ENCODE measurements at regions not wholly inside any gene's neighbourhood (a gene's known extent, or its start where the extent isn't known, plus 50 kb on each side); places are given as distances from the start of the nearest gene placed in this dataset.
"Not testable (repeated sequence)": the region's sequence is repeated elsewhere in the genome, so short reads cannot be mapped to it uniquely, and the experiment has no call there.

DNA sequence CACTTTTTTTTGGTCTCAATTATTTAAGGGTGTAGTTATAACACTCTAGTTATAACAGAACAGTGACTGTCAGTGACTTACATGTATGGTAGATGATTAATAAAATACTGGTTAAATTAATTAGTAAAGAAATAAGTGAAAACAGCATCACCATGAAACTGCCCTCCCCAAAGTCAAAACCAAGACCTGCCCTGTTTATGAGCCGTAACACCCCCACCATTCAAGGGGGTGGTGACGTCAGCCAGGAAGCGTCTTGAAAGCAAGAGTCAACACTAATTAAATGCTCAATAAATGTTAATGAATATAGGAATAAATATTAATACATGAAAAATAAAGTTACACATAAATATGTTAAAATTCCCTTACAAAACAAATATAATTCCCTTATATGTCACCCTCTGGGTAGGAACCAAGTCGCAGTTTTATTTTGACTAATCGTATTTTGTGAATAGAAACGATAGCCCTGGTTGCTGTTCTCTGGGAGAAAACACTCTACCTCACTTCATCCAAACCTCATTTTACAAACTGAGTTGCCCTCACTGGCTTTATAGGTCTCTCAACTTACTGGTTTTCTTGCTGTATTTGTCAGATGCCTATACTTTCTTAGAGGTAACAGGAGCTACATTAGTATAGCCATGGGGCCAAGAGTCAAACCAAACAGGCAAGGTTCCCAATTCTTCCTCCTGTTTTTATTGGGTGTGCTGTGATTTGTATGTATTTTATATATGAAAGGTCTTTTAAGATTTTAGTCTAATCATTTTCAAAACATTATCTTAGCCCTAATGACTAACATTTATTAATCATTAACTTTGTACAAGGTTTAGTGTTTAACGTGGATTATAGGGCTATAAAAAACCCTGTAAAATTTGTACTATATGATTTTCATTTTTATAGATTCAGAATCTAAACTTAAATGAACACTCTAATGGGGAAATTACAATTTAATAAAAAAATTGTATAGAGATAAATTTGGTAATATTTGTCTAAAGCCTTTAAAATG, 227.9 kb upstream of the IRAK1BP1 start:
- no peaks in the 10 kb centered on the region for H3K79me2 ChIP-seq (ENCODE audit: insufficient read depth)
- H3K27ac ChIP-seq = no peak overlapping the region
- H3F3A ChIP-seq (ENCODE audit: insufficient read depth) = no peaks in the 10 kb centered on the region
- H3K9me2 ChIP-seq (ENCODE audit: insufficient read depth) = no peaks in the 10 kb centered on the region
- H2AFZ ChIP-seq = no peak overlapping the region
- H3K27me3 ChIP-seq (replicated peaks; ENCODE audit: insufficient read depth) = no peaks in the 10 kb centered on the region; the same call in 1 of the 2 replicates
- no peak for TF ChIP-seq EZH2phosphoT487 (IDR thresholded peaks at IDR 0.05; ENCODE audit: insufficient read depth, low read depth)
- TF ChIP-seq EZH2 (IDR thresholded peaks at IDR 0.05; ENCODE audit: insufficient read depth, poor library complexity, severe bottlenecking) = no peak
- no peak overlapping the region for H3K4me3 ChIP-seq
- H3K4me2 ChIP-seq (ENCODE audit: unreplicated experiment) = no peak overlapping the region
- H3K9ac ChIP-seq = no peak overlapping the region
- no peaks in the 10 kb centered on the region for H4K20me1 ChIP-seq (ENCODE audit: insufficient read depth)
- no peaks in the 10 kb centered on the region for H3K9me3 ChIP-seq (ENCODE audit: low read depth)
- H3K4me1 ChIP-seq (ENCODE audit: insufficient read depth) = no peaks in the 10 kb centered on the region
- WGBS, 2 experiments (ENCODE audit: low coverage in 1 of 2, low lambda C conversion rate in 2 of 2, missing lambda C conversion rate in 2 of 2) = 68 to 72% methylated on average over 7 of the region's 7 CpGs
- in situ Hi-C loops (cut with MboI) = no loop called here
- no peaks in the 10 kb centered on the region for H3K36me3 ChIP-seq (ENCODE audit: low read depth)
- no peak for DNase-seq

DNA sequence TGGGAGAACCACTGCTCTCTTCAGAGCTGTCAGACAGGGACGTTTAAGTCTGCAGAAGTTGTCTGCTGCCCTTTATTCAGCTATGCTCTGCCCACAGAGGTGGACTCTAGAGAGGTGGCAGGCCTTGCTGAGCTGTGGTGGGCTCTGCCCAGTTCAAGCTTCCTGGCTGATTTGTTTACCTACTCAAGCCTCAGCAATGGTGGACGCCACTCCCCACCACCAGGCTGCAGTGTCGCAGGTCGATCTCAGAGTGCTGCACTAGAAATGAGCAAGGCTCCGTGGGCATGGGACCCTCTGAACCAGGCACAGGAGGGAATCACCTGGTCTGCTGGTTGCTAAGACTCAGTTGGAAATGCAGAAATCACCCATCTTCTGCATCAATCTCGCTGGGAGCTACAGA, 223.4 kb upstream of the IRAK1BP1 start:
- in situ Hi-C loops (cut with MboI); H3K79me2 ChIP-seq (ENCODE audit: insufficient read depth); DNase-seq; H3K27me3 ChIP-seq (replicated peaks; ENCODE audit: insufficient read depth); H3K36me3 ChIP-seq (ENCODE audit: low read depth); H3F3A ChIP-seq (ENCODE audit: insufficient read depth); H3K4me1 ChIP-seq (ENCODE audit: insufficient read depth); H3K4me2 ChIP-seq (ENCODE audit: unreplicated experiment); H3K27ac ChIP-seq; H3K4me3 ChIP-seq; H3K9ac ChIP-seq; H3K9me2 ChIP-seq (ENCODE audit: insufficient read depth); H3K9me3 ChIP-seq (ENCODE audit: low read depth); H4K20me1 ChIP-seq (ENCODE audit: insufficient read depth); H2AFZ ChIP-seq: not testable (repeated sequence)
- 50 to 53% methylated on average over 6 of the region's 6 CpGs for WGBS, 2 experiments (ENCODE audit: low coverage in 1 of 2, low lambda C conversion rate in 2 of 2, missing lambda C conversion rate in 2 of 2)

DNA sequence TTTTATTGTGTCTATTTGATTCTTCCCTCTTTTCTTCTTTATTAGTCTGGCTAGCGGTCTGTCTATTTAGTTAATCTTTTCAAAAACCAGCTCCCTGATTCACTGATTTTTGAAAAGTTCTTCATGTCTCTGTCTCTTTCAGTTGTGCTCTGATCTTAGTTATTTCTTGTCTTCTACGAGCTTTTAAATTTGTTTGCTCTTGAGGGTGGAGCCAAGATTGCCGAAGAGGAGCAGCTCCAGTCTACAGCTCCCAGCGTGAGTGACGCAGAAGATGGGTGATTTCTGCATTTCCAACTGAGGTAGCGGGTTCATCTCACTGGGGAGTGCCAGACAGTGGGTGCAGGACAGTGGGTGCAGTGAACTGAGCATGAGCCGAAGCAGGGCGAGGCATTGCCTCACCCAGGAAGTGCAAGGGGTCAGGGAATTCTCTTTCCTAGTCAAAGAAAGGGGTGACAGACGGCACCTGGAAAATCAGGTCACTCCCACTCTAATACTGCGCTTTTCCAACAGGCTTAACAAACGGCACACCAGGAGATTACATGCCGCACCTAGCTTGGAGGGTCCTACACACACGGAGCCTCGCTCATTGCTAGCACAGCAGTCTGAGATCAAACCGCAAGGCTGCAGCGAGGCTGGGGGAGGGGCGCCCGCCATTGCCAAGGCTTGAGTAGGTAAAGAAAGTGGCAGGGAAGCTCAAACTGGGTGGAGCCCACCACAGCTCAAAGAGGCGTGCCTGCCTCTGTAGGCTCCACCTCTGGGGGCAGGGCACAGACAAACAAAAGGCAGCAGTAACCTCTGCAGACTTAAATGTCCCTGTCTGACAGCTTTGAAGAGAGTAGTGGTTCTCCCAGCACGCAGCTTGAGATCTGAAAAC, 220.6 kb upstream of the IRAK1BP1 start:
- in situ Hi-C loops (cut with MboI); H3F3A ChIP-seq (ENCODE audit: insufficient read depth); H4K20me1 ChIP-seq (ENCODE audit: insufficient read depth); H3K9me3 ChIP-seq (ENCODE audit: low read depth); H3K27me3 ChIP-seq (replicated peaks; ENCODE audit: insufficient read depth); H3K9ac ChIP-seq; DNase-seq; H3K4me3 ChIP-seq; H3K9me2 ChIP-seq (ENCODE audit: insufficient read depth); H3K4me1 ChIP-seq (ENCODE audit: insufficient read depth); H2AFZ ChIP-seq; H3K27ac ChIP-seq; H3K36me3 ChIP-seq (ENCODE audit: low read depth); H3K79me2 ChIP-seq (ENCODE audit: insufficient read depth); H3K4me2 ChIP-seq (ENCODE audit: unreplicated experiment): not testable (repeated sequence)
- WGBS, 2 experiments (ENCODE audit: low coverage in 1 of 2, low lambda C conversion rate in 2 of 2, missing lambda C conversion rate in 2 of 2) = 56 to 63% methylated on average over 19 of the region's 20 CpGs

DNA sequence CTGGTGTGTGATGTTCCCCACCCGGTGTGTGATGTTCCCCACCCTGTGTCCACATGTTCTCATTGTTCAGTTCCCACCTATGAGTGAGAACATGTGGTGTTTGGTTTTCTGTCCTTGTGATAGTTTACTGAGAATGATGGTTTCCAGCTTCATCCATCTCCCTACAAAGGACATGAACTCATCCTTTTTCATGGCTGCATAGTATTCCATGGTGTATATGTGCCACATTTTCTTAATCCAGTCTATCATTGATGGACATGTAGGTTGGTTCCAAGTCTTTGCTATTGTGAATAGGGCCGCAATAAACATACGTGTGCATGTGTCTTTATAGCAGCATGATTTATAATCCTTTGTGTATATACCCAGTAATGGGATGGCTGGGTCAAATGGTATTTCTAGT, 201.5 kb upstream of the IRAK1BP1 start:
- in situ Hi-C loops (cut with MboI); DNase-seq: not testable (repeated sequence)

More for the DNA sequence above, 201.5 kb upstream of the IRAK1BP1 start:
- not testable (repeated sequence) for H3K4me1 ChIP-seq (ENCODE audit: insufficient read depth); H3K4me2 ChIP-seq (ENCODE audit: unreplicated experiment); H3K4me3 ChIP-seq; H3K9me2 ChIP-seq (ENCODE audit: insufficient read depth); H3K79me2 ChIP-seq (ENCODE audit: insufficient read depth); H3K27me3 ChIP-seq (replicated peaks; ENCODE audit: insufficient read depth); H2AFZ ChIP-seq; H3K9me3 ChIP-seq (ENCODE audit: low read depth); H3K9ac ChIP-seq; H4K20me1 ChIP-seq (ENCODE audit: insufficient read depth); H3K36me3 ChIP-seq (ENCODE audit: low read depth); H3F3A ChIP-seq (ENCODE audit: insufficient read depth); H3K27ac ChIP-seq
- 78 to 84% methylated on average over 3 of the region's 3 CpGs for WGBS, 2 experiments (ENCODE audit: low coverage in 1 of 2, low lambda C conversion rate in 2 of 2, missing lambda C conversion rate in 2 of 2)
